Lower leg skin (tissue), 4 donors: ENCODE measurements at regions not wholly inside any gene's neighbourhood (a gene's known extent, or its start where the extent isn't known, plus 50 kb on each side); places are given as distances from the start of the nearest gene placed in this dataset.
"Not testable (repeated sequence)": the region's sequence is repeated elsewhere in the genome, so short reads cannot be mapped to it uniquely, and the experiment has no call there.

Experiments
- DNase-seq, 2 donors: peaks; one replicate each; pipeline ENCODE4 v3.0.0-alpha.2; 2019; ENCODE audit warnings: low spot score in 2 of 2
- H3K4me3 ChIP-seq: fragments of 200-600 bp; sonication (generic); 2 replicates; pipeline ENCODE4 v1.5.1; 2017; ENCODE audit warnings: mild to moderate bottlenecking, low read depth; ENCODE audit not compliant: poor library complexity, severe bottlenecking
- POLR2A ChIP-seq, 2 donors: fragments of 450-650 bp; IDR thresholded peaks; one replicate each; pipeline ENCODE4 v1.6.1; 2016 to 2017; ENCODE audit warnings: antibody characterized with exemption in 2 of 2, mild to moderate bottlenecking in 1 of 2, moderate library complexity in 1 of 2
- WGBS, 2 donors: methylation state at CpG; one replicate each; pipeline ENCODE4 v1.1.5; 2018; 5-methylcytosine and 5-hydroxymethylcytosine counted together
- intact Hi-C: fragments of 100-400 bp; cut with DNase I; formaldehyde crosslinking; loops from one replicate; pipeline ENCODE4 v1.15.0; 2023; ENCODE audit warnings: low total_unique reads
- TF ChIP-seq, protein P1 (sequence below), 3 donors: fragments of 450-650 bp; IDR thresholded peaks; one replicate each; pipeline ENCODE4 v1.5.1; 2016; ENCODE audit warnings: antibody characterized with exemption in 3 of 3, mild to moderate bottlenecking in 3 of 3, moderate library complexity in 2 of 3

DNA sequence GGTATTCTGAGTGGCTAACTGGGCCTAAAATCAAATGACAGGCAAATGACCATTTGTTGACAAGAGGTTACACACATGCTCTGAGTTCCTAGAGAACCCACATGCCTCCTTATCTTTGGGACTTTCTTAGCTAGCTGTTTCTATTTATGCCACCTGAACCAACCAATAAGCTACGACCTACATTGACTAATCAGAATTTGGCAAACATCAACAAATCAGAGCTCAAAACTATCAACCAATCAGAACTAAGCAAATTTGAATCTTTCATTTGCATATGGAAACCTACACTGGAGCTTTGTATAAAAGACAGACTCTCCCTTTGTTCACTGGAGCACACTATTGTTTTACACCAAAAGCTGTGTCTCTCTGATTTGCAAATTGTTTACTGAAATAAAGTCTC lies 192.0 kb downstream of the CXXC4 start:
- intact Hi-C loops: no loop called here
- TF ChIP-seq, protein P1, sequence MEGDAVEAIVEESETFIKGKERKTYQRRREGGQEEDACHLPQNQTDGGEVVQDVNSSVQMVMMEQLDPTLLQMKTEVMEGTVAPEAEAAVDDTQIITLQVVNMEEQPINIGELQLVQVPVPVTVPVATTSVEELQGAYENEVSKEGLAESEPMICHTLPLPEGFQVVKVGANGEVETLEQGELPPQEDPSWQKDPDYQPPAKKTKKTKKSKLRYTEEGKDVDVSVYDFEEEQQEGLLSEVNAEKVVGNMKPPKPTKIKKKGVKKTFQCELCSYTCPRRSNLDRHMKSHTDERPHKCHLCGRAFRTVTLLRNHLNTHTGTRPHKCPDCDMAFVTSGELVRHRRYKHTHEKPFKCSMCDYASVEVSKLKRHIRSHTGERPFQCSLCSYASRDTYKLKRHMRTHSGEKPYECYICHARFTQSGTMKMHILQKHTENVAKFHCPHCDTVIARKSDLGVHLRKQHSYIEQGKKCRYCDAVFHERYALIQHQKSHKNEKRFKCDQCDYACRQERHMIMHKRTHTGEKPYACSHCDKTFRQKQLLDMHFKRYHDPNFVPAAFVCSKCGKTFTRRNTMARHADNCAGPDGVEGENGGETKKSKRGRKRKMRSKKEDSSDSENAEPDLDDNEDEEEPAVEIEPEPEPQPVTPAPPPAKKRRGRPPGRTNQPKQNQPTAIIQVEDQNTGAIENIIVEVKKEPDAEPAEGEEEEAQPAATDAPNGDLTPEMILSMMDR (IDR thresholded peaks at IDR 0.05): no peak
- TF ChIP-seq POLR2A (IDR thresholded peaks at IDR 0.05): no peak
- WGBS, 2 donors: 63 to 76% methylated on average over 1 of the region's 1 CpG
- DNase-seq: no peak
- no peak overlapping the region for H3K4me3 ChIP-seq

GRCh38 chr4:104294811-104295210 lies 199.9 kb downstream of the CXXC4 start:
- intact Hi-C loops: no loop called here
- 72 to 74% methylated on average over 2 of the region's 2 CpGs for WGBS, 2 donors
- no peak overlapping the region for H3K4me3 ChIP-seq
- no peak for DNase-seq
- TF ChIP-seq, protein P1 (IDR thresholded peaks at IDR 0.05): no peak
- no peak for TF ChIP-seq POLR2A (IDR thresholded peaks at IDR 0.05)

- intact Hi-C loops: no loop called here
- H3K4me3 ChIP-seq: no peak overlapping the region
- no peak for DNase-seq
- no peak for TF ChIP-seq POLR2A (IDR thresholded peaks at IDR 0.05)
- TF ChIP-seq, protein P1 (IDR thresholded peaks at IDR 0.05): no peak
Measured at GRCh38 chr4:104286867-104287266, 207.8 kb downstream of the CXXC4 start.

GRCh38 chr4:104283303-104283702 lies 211.4 kb downstream of the CXXC4 start:
- no peak for DNase-seq
- TF ChIP-seq, protein P1 (IDR thresholded peaks at IDR 0.05): no peak
- TF ChIP-seq POLR2A (IDR thresholded peaks at IDR 0.05): no peak
- intact Hi-C loops: no loop called here

GRCh38 chr4:104279744-104280143 lies 214.9 kb downstream of the CXXC4 start:
- WGBS, 2 donors: 69 to 84% methylated on average over 5 of the region's 5 CpGs
- DNase-seq: no peak
- TF ChIP-seq, protein P1 (IDR thresholded peaks at IDR 0.05): no peak
- TF ChIP-seq POLR2A (IDR thresholded peaks at IDR 0.05): no peak
- intact Hi-C loops: no loop called here
- no peak overlapping the region for H3K4me3 ChIP-seq

More at GRCh38 chr4:104283303-104283702, 211.4 kb downstream of the CXXC4 start:
- H3K4me3 ChIP-seq: no peak overlapping the region

DNA sequence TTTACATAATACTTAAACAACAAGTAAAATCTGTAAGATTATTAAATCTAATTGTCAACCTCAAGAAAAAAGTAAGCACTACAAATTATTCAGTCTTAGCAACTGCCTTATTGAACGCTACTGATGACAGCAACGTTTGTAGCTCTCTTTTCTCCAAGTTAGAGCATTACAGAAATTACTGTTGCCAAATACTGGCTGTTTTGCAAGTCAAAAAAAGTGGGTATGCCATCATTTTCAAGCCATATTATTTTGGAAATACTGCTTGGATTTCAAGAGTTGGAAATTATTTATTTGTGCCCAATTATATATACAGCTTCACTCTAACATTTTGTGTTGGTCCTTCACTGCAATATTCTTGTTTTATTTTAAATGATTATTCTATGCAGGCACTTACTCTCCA lies 221.7 kb downstream of the CXXC4 start:
- no peak for DNase-seq
- 36 to 44% methylated on average over 2 of the region's 2 CpGs for WGBS, 2 donors
- intact Hi-C loops: no loop called here

GRCh38 chr4:104269603-104270002 lies 225.1 kb downstream of the CXXC4 start:
- DNase-seq, H3K4me3 ChIP-seq, intact Hi-C loops: not testable (repeated sequence)
- 91 to 98% methylated on average over 5 of the region's 5 CpGs for WGBS, 2 donors

More for the DNA sequence above, 221.7 kb downstream of the CXXC4 start:
- TF ChIP-seq, protein P1 (IDR thresholded peaks at IDR 0.05): no peak
- no peak for TF ChIP-seq POLR2A (IDR thresholded peaks at IDR 0.05)
- H3K4me3 ChIP-seq: no peak overlapping the region
